HL-60 (cell line): ENCODE measurements at regions not wholly inside any gene's neighbourhood (a gene's known extent, or its start where the extent isn't known, plus 50 kb on each side); places are given as distances from the start of the nearest gene placed in this dataset.

Source experiments
- POLR2AphosphoS5 ChIP-seq: IDR thresholded peaks from 2 replicates; pipeline ENCODE4 v1.6.1; 2012; ENCODE audit warnings: low read depth
- TF ChIP-seq, protein P1 (sequence below): IDR thresholded peaks from one replicate; pipeline ENCODE4 v1.5.1; 2011; ENCODE audit warnings: low read length, control low read depth, inconsistent platforms; ENCODE audit not compliant: insufficient read depth

DNA sequence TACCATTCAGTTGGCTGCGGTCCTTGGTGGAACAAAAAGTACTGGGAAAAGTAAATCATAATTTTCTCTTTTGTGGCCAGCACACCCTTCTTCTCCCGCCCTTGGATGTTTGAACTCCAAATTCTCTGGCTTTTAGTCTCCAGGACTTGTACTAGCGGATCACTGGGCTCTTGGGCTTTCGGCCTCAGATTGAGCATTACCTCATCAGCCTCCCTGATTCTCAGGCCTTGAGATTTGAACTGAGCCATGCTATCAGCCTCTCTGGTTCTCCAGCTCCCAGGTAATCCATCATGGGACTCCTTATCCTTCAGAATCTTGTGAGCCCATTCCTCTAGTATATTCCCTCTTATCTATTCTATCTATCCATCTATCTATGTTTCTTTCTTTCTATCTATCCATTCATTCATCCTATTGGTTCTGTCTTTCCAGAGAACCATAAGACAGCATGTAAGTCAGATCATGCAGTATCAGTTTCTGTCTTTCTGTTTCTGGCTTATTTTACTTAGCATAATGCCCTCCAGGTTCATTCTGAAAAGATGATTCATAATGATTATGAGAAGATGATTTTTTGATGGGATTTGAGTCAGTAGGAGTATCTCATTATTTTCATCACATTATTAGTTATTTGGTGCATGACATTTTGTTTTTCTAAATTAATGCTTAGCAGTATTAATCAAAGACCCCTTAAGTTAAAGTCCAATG lies 814.9 kb downstream of the LRFN5 start:
- TF ChIP-seq POLR2AphosphoS5: no peak
- TF ChIP-seq, protein P1, sequence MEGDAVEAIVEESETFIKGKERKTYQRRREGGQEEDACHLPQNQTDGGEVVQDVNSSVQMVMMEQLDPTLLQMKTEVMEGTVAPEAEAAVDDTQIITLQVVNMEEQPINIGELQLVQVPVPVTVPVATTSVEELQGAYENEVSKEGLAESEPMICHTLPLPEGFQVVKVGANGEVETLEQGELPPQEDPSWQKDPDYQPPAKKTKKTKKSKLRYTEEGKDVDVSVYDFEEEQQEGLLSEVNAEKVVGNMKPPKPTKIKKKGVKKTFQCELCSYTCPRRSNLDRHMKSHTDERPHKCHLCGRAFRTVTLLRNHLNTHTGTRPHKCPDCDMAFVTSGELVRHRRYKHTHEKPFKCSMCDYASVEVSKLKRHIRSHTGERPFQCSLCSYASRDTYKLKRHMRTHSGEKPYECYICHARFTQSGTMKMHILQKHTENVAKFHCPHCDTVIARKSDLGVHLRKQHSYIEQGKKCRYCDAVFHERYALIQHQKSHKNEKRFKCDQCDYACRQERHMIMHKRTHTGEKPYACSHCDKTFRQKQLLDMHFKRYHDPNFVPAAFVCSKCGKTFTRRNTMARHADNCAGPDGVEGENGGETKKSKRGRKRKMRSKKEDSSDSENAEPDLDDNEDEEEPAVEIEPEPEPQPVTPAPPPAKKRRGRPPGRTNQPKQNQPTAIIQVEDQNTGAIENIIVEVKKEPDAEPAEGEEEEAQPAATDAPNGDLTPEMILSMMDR: no peak
